HG03135 (cell line): ENCODE measurements at regions not wholly inside any gene's neighbourhood (a gene's known extent, or its start where the extent isn't known, plus 50 kb on each side); places are given as distances from the start of the nearest gene placed in this dataset.
"Not testable (repeated sequence)": the region's sequence is repeated elsewhere in the genome, so short reads cannot be mapped to it uniquely, and the experiment has no call there.

Experiments
- ATAC-seq: cut with Tn5 transposase; IDR thresholded peaks from one replicate; pipeline ENCODE4 v1.9.1; 2021; ENCODE audit warnings: mild to moderate bottlenecking, moderate library complexity; ENCODE audit not compliant: unreplicated experiment

GRCh38 chr7:46290374-46291049, 369.4 kb upstream of the IGFBP3 start:
- ATAC-seq: no peak

- no peak for ATAC-seq
Measured at GRCh38 chr7:46288861-46289260, 367.8 kb upstream of the IGFBP3 start.

- ATAC-seq: no peak
Measured at GRCh38 chr7:46288010-46288409, 366.9 kb upstream of the IGFBP3 start.

- ATAC-seq: no peak
Measured at GRCh38 chr7:46286957-46287356, 365.9 kb upstream of the IGFBP3 start.

- ATAC-seq: no peak
Measured at GRCh38 chr7:46286356-46286755, 365.3 kb upstream of the IGFBP3 start.

GRCh38 chr7:46285878-46286277, 364.8 kb upstream of the IGFBP3 start:
- no peak for ATAC-seq

GRCh38 chr7:46283852-46284251, 362.8 kb upstream of the IGFBP3 start:
- no peak for ATAC-seq

GRCh38 chr7:46282155-46282554, 361.1 kb upstream of the IGFBP3 start:
- no peak for ATAC-seq

GRCh38 chr7:46281071-46281470, 360.0 kb upstream of the IGFBP3 start:
- no peak for ATAC-seq

- no peak for ATAC-seq
Measured at GRCh38 chr7:46279290-46279689, 358.2 kb upstream of the IGFBP3 start.

GRCh38 chr7:46264646-46265045, 343.6 kb upstream of the IGFBP3 start:
- ATAC-seq: no peak

GRCh38 chr7:46261638-46262037, 340.6 kb upstream of the IGFBP3 start:
- ATAC-seq: not testable (repeated sequence)

- no peak for ATAC-seq
Measured at GRCh38 chr7:46259947-46260346, 338.9 kb upstream of the IGFBP3 start.

- ATAC-seq: no peak
Measured at GRCh38 chr7:46257761-46258448, 336.8 kb upstream of the IGFBP3 start.

GRCh38 chr7:46256870-46257661, 336.0 kb upstream of the IGFBP3 start:
- ATAC-seq: no peak

- ATAC-seq: no peak
Measured at GRCh38 chr7:46253520-46253919, 332.4 kb upstream of the IGFBP3 start.

GRCh38 chr7:46247664-46248063, 326.6 kb upstream of the IGFBP3 start:
- no peak for ATAC-seq

GRCh38 chr7:46245586-46246111, 324.6 kb upstream of the IGFBP3 start:
- no peak for ATAC-seq

GRCh38 chr7:46244757-46245156, 323.7 kb upstream of the IGFBP3 start:
- no peak for ATAC-seq

- ATAC-seq: no peak
Measured at GRCh38 chr7:46243406-46243805, 322.3 kb upstream of the IGFBP3 start.

GRCh38 chr7:46239846-46240245, 318.8 kb upstream of the IGFBP3 start:
- no peak for ATAC-seq

GRCh38 chr7:46237466-46237865, 316.4 kb upstream of the IGFBP3 start:
- ATAC-seq: no peak
